ENCODE measurements at regions not wholly inside any gene's neighbourhood (a gene's known extent, or its start where the extent isn't known, plus 50 kb on each side); places are given as distances from the start of the nearest gene placed in this dataset.
"Not testable (repeated sequence)": the region's sequence is repeated elsewhere in the genome, so short reads cannot be mapped to it uniquely, and the experiment has no call there.

DNA sequence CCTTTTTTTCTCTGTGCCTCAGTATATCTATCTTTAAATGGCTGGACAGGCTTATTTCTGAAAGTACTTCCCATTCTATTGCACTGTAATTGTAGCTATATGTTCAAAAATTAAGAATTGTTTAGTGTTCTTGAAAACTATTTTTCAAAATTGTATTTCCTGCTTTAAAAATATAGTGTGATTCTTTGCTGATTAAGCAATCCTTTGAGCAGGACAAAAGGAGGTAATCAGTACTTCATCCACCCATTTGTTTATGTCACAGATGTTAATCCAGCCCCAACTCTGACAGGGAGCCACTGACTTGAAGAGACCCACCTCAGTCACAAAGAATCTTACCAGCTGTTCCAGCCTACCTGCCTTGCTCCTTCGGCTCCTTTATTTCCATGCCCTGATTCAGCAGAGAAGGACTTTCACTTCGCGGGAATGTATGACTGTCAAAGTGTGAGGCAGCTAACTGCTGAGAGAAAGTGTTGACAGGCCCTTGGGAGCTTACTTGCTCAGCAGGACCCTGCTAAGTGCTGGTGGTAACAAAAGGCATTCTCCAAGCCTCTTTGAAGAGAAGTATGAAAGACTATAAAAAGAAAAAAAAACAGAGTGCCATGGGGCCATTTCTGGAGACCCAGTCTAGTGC lies 393.3 kb upstream of the CYRIA start:
- no peak for DNase-seq

DNA sequence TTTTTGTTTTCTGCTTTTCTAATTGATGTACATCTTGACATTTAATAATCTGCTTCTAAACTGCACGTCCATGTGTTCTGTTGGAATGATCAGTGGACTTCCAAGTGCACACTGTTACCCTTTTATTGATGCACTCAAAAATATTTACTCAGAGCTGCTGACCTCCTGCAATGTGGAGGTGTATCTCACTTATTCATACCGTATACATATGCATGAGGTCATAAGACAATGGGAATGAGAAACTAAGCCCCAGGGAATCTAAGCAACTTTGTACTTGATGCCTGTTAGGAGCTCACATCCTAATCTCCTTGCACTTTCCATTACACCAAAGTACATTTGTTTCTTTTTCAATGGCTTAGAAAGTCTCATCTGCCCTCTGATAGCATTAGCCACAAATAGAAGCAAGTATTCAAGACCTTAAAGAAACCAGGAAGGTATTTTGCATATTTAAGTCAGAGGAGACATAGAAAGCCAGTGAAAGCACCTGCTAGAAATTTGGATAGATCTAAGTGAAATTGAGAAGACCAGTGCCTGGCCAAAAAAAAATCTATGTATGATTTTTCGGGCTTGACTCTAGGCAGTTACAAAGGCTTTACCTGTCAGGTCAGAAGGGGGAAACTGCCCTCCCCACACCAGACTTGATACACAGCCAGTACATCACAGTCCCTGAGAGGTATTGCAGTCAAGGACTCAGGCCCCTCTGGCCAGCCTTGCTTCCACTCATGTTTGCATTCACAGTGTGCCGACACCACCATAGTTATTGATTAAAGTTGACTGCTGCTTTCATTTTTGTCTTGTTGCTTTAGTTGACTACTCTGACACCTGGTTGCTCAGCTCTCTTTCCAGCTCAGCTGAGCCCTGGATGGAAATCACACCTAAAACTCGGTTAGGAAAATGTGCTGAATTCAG lies 391.7 kb upstream of the CYRIA start:
- no peak for DNase-seq

DNA sequence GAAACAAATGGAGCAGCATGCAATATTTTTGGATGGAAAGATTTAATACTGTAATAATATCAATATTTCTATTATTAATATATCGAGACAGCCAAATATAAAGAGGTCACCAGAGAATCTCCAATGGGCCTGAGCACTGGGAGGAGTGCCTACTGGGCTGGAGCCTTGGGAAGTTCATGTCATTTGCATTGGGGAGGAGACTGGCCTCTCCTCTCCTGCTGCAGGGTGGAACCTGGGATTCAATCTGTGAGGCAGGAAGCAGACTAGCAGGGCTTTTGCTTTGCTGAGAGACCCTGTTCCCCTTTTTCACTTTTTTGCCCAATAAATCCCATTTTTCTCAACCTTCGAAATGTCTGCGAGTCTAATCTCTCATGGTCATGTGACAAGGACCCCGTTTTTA lies 390.6 kb upstream of the CYRIA start:
- no peak for DNase-seq

DNA sequence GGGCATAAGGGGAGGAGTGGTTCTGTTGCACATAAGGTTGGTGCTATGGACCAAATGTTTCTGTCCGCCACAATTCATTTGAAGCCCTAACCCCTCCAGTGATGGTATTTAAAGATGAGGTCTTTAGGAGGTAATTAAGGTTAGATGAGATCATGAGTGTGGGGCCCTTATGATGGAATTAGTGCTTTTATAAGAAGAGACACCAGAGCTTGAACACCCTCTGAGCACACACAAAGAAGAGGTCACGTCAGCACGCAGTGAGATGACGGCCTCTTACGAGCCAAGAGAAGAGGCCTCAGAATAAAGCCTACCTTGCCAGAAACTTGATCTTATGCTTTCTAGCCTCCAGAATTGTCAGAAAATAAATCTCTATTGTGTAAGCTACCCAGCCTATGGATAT lies 386.4 kb upstream of the CYRIA start:
- no peak for DNase-seq

DNA sequence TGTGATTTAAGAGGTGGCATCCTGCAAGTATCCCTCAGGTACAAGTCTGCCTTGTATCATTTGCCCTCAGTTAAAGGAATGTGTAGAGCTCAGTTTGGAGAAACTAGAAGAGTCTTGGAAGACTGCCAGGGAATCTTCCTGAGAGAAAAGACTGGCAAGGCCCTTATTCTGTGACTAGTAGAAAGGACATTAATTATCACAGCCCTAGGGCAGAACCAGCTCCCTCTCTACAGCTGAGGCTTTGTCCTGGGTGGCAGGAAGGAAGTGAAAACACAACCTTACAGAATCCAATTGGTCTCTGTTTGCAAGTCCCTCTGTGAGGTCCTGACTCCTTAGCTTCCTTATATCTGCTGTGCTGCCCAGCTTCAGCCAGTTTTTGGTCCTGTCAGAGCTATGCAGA lies 385.9 kb upstream of the CYRIA start:
- DNase-seq = no peak

DNA sequence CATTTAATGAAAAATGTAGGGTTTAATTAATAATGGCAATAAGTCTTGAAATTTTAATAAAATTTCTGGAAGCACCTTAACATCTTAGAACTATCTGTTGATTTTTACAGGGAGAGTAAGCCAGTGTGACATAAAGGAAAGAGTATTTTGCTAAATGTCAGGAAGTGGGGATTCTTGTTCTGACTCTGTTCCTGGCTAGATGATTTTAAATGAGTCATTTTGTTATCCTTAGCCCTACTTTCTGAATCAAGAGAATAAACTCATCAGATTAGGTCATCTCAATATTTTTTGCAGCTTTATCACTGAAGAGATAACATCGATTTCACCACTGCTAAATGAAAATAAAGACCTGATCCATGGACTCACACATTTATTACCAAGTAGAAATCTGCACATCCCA lies 377.5 kb upstream of the CYRIA start:
- DNase-seq = no peak

DNA sequence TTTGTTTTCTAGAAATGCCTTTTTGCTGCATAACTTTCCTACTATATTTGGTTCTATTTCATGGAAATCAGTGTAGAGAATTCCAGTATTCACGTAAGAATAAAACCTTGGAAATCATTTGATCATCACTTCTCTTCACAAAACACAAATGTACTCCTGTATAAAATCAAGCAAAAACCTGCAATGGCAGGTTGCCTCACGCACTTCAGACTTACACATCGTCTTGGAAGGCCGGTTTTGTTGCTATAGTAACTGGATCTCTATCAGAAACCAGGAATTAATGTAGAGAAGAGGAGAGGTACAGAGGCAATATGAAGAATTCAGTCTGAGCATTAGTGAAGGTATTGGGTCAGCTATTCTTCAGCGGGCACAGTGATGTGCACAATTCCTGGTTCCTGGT lies 370.7 kb upstream of the CYRIA start:
- DNase-seq = no peak

DNA sequence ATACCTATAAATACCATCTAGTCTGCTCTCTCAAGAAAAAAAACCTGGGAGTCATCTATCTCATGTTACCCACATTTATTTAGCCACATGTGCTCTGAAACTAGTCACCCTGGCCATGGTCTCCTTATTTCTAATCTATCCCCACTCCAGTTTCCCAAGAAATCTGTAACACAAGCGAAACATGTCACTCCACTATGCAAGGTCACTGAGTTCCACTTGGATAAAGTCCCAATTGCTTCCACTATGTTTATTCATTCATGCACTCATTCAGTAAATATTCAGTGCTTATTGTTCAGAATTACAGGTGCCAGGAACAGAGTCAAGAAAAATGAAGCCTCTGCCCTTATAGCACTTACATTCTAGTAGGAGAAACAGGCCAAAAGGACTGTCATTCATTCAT lies 369.4 kb upstream of the CYRIA start:
- DNase-seq = no peak

DNA sequence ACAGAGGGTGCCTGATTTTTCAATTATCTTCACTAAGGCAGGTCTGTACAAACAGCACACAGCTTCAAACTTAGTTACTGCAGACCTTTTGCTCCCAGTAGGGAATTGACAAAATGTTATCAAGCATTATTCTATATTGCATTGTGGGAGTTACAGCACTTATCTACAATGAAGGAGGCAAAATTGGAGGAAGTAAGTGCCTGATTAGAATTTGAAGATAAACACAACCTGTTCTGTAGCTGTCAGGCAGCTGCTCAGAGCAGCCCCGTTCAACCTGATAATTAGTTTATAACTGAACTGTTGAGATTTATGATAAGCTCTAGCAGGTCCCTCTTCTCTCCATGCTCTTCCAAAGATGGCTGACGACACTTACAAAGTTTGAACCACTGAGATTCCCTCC lies 364.4 kb upstream of the CYRIA start:
- no peak for DNase-seq

DNA sequence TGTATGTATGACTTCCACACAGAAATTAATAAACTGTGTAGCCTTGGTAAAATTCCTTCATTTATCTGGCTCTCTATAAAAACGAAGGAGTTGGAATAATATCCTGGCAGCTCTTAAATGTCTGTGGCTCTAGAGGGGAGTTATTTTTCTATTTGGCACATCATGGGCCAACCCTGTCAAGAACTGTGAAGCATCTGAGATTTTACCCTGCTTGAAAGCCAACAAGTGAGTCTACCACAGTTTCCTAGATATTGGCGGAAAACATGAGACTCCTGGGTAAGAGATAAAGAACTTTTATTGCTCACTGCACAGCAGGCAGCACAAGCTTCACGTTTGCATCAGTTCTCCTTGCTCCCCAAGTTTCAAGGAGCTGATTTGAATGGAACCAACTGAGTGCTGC lies 346.7 kb upstream of the CYRIA start:
- no peak for DNase-seq

DNA sequence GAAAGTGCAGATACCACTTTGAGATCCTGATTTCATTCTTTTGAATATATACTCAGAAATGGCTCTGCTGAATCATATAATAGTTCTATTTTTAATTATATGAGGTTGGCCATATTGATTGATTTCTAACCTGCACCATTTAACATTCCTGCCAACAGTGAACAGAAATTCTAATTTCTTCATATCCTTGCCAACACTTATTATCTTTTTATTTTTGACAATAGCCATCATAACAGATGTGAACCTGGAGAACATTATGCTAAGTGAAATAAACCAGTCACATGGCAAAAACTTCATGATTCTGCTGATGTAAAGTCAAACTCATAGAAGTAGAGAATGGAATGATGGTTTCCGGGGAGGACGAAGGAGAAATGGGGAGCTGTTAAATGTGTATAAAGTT lies 344.5 kb upstream of the CYRIA start:
- DNase-seq = no peak

DNA sequence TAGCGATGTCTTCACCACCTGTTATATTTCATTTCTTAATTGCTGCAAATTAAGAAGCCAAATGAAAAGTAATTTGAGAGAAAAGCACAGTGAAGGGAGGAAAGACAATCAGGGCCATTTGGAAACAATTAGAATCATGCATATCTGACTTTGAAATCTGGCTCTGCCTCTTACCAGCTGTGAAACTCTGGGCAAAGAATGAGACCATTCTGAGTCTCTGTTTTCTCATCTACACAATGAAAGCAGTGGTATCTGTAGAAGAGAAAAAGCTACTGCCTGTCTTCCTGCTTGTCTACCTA lies 334.5 kb upstream of the CYRIA start:
- DNase-seq = no peak

DNA sequence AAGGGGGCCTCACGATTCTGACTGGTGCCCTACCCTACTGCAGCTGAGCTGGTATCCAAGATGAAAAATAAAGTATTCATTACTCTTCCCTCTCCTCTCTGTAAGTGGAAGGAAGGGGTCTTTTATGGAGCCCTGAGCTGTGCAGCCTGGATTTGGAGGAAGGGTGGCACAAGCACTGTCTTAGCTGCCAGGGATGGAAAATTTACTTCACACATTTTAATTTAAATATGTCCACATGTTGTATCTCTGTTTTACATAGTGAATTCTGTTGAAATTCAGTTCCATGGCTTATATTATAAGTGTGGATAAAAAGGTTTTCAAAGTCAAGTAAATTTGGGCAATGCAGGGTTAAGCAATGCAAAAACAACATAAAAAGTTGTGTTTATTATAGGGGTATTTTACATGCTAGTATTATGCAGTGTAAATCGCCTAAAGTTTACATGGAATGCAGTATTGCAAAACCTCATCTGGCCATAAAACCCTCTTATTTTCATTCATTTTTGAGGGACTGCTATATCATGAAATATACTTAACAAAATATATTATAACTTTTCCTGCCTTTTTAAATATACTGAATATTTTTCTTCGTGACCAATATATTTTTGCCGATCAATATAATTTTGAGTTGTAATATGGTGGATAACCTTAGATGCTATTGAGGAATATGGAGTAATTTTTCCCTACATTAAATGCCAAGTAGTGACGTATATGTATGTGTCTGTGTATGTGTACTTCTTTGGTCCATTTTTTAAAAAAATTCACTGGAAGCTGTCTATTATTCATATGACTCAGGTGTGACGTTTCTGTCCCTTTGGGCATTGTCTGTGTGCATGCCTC lies 333.9 kb upstream of the CYRIA start:
- DNase-seq = no peak

DNA sequence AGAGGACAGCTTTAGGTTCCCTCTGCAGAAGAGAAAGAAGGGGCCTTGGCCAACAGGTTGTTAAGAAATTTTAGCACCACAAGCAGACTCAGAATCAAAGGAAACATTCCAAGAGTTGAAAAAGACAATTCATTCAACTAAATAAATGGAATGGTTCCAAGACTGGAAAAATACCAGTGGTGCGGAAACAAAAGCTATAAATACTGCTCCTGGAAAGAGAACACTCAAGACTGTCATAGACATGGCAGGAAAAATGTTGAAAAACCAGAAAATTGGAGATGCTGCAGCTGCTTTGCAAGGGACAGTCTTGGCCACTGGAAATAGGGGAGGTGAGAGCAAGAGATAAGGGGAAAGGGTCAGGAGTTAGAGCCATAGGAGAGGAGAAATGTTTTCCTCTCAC lies 312.7 kb upstream of the CYRIA start:
- no peak for DNase-seq

DNA sequence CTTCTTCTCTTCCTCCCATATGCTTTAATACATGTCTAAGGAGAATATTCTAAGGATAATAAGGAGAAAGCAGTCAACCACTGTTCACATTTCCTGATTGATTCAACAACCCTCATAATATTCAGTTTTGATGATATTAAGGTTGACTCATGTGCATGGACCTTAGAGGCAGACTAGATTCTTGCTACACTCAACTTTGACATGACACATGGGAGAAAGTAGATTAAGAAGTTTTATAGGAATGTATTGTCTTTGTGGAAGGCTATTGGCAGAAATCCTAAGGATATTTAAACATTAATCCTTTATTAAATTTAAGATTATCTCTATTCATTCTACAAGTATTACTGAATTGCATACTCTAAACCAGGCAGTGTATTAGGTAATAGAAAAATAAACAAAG lies 309.1 kb upstream of the CYRIA start:
- DNase-seq = no peak

DNA sequence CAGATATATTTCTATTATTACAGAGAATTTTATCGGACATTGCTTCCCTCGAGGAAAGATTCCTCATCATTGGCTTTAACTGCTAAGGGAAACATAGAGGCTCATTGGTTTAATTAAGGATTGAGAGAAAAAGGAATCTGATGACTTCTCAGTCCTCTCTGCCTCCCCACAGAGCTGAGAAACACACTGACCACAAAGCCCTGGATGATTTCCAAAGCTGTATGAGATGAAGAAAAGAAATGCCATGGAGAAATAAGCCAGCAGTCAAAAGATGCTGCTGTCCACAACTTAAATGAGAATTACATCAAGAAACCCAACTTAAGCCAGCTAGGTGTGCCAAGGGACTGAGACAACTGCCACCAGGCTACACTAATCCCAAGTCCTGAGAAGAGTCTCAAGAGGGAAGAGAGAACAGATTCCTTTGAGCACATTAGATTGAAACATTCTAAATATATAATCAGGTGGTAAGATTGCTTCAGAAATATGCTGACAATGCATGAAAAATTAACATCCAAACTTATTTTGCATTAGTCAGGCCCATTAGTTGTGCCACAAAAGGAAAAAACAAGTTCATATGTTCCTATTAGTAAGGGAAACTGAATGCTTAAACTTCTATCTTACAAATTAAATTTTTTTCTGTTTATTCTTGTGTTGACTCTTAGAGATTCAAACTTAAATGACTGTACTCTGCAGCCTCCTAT lies 308.1 kb upstream of the CYRIA start:
- no peak for DNase-seq

DNA sequence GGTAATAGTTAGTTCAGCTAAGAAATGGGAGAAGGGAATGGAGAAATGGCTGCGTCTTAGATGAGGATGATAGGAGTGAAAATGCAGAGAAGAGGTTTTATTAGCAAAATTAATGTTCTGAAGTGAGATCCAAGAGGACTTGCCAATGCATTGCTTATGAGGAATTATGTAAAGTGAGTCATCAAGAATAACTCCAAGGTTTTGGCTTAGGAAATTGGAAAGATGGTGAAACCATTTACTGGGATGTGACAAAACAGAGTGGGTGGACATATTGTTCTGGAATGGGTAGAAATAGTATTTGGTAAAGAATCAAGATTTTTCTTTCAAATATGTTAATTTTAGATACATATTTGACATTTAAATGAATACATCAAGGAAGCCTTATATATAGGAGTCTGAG lies 306.6 kb upstream of the CYRIA start:
- DNase-seq = no peak

DNA sequence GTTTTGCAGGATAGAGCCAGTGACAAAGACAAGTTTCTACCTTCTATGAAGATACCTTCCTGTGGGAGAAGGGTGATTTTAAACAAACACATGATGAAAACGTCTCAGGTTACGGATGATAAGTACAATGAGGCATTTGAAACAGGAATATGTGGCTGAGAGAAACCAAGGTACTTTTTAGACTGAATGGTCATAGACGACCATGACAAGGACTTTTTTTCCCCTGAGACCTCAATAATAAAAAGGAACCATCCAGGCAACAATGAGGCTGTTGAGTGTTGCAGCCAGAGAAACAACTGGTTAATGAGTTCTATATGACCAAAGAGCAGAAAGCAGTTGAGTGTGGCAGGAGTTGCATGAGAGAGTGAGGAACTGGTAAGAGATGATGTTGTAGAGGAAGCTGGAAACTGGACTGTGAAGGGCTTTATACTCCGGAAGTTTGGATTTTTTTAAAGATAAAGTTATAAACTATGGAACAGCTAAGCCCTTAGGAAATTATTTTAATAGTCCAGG lies 306.1 kb upstream of the CYRIA start:
- no peak for DNase-seq

DNA sequence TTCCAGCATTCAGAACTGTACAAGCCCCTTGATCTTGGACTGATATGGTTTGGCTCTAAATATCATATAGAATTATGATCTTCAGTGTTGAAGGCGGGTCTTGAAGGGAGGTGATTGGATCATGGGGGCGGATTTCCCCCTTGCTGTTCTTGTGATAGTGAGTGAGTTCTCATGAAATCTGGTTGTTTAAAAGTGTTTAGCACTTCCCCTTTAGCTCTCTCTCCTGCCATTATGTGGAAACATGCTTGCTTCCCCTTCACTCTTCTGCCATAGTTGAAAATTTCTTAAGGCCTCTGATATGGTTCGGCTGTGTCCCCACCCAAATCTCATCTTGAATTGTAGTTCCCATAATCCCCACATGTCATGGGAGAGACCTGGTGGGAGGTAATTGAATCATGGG lies 305.3 kb upstream of the CYRIA start:
- not testable (repeated sequence) for DNase-seq

DNA sequence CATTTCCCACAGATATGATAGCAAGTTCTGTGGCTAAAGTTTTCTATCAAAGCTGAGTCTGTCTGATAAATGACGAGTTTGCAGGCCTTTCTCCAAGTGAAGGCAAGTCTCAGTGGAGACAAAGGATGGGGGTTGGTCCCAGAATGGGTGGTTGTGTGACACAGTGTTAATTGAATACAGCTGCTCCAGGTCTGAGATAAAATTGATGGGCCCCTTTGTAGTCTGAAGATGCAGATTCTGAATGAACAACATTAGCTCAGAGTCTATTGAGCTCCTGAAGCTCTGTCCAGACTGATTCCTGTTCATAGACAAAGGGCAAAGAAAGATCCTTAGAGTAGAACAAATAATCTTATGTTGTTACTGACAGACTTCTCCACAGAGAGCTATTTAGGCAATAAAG lies 296.9 kb upstream of the CYRIA start:
- DNase-seq = no peak

DNA sequence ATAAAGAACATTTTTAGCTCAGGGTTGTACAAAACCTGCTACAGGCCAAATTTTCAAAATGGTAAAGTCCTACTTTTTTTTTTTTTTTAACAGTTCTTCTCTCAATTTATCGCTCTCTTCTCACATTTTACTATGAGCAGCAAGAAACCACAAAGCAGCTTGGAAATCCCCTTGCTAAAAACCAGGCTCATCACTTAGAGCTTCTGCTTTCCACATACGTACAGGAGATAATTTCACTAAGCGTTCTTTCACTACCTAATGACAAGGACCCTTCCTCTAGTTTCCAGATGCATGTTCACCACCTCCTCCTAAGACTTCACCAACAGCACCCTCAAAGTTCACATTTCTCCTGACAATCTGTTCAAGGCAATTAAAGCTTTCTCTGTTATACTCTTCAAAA lies 294.9 kb upstream of the CYRIA start:
- DNase-seq = no peak

DNA sequence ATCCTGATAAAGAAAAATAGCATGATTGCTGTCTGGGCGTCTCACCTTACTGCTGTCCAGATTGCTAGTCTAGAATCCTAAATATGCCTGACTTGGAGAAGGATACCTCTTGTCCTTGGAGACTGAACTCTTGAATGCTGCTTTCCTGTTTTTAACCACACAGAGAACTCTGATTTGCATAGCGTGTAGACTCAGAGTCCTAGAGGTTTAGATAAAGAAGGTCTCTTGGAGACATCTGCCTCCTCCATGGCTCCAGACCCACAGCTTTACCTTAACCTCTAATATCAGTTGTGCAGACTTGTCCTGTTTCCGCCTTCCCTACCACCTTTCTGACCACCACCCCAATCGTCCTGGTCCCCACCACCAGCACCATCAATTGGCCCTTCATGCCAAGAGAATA lies 292.6 kb upstream of the CYRIA start:
- DNase-seq = no peak

DNA sequence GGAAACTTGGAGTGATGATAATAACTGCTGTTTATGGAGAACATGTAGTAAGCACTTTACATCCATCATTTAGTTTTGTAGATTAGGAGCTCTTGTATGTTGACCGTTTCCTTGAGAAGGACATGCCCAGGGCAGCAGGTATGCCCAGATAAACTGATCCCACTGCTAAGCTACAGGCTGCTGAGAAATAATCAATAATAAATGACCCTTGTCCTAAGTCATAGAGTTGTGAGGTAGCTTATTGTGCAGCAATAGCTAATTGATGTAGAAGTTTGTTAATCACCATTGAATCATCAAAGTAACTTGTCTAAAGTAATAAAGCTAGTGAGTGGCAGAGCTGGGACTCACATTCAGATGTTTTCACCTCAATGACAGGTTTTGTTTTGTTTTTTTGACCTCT lies 287.2 kb upstream of the CYRIA start:
- DNase-seq = no peak
